ENCODE measurements at regions not wholly inside any gene's neighbourhood (a gene's known extent, or its start where the extent isn't known, plus 50 kb on each side); places are given as distances from the start of the nearest gene placed in this dataset.

GRCh38 chr16:54605536-54606066 lies 319.0 kb upstream of the IRX3 start:
- DNase-seq, result no peak

DNA sequence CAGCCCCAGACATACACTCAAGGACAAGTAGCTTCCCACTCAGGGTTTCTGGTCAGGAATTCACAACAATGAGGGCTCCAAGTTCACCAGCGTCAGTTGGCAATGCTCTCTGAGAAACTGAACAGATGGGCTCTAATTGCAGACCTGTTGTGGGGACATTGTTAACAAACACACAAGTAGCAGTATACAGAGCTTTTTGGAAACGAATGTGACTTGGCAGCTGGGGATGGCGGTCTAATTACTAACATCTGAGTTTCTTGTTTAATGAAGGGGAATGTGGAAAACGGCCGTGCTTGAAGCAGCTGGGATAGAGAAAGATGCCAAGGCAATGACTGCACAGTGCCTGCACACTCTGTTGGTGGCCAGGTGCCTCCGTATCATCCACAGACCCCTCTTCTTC lies 316.1 kb upstream of the IRX3 start:
- DNase-seq, result no peak

DNA sequence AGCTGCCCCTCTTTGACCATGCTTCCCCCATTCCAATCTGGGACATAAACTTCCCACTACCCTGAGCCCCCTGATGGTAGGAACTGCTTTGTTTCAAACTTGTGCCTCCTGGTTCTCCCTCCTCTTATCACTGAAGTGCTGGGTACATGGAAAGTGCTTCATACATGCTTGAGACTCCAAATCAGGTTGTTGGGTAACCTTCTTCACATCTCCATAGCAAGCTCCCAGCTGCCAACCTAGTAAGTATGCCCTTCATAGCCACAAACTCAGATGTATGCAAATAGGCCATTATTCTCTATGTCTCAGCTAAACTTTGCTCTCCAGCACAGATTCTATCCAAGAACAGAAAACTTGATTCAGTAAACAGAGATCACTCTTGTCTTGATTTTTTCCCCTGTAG lies 310.6 kb upstream of the IRX3 start:
- no peak for DNase-seq

DNA sequence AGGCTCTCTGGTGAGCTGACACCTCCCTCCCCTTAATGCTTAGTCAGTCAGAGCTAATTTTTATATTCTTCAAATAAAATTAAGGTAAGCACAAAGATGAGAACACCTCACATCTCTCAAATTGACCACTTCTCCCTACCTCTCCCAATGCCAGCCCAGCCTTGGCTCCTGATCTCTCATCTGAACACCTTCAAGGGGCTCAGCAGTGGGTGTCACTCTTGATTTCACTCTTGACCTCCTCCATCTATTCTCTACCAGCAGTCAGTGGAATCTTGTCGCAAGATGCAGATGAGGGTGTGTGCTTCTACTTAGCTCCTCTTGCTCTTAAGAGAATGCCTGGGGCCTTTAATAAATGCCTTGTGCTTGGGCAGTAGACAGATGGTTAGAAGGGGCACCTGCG lies 309.0 kb upstream of the IRX3 start:
- no peak for DNase-seq

- no peak for DNase-seq
These were observed 308.2 kb upstream of the IRX3 start for GRCh38 chr16:54594601-54595391.

DNA sequence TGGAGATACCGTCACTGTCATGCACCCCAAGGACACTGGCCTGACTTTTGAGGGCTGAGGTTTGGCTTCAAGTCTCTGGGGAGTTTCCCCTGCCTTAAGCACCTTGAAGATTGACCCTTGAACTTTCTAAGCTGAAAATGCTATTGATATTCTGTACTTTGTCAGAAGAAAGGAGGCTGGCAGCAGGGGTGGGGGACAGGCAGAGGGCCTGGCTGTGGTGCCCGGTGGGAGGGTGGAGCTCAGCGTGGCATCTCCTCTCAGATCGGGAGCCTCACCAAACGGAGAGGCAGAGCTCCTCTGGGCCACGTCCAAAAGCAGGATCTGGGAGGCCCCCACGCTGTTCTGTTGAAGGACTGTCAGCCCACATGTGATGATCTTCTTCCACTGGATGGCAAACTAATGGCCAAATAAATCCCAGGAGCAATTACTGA lies 305.2 kb upstream of the IRX3 start:
- DNase-seq, result no peak

DNA sequence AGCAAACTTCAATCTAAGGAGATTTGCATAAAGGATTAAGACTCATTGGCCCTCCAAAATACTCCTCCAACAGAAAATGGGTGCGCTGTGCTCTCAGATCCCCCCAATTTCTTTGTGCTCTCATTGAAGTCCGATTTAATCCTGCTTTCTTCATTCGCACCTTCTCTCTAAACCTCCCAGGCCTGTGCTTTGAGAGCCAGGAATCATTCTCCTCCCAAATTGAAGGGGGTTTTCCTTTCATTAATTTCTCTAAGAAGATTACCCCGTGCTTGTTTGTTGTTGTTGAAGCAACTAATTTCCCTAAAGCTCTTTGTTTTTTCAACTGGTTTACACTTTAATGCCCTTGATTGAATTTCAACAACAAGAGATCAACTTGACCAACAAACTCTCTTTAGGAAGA lies 304.2 kb upstream of the IRX3 start:
- DNase-seq, result no peak

GRCh38 chr16:54589326-54589725 lies 302.7 kb upstream of the IRX3 start:
- no peak for DNase-seq

- no peak for DNase-seq
These were observed 301.4 kb upstream of the IRX3 start for GRCh38 chr16:54588026-54588425.

DNA sequence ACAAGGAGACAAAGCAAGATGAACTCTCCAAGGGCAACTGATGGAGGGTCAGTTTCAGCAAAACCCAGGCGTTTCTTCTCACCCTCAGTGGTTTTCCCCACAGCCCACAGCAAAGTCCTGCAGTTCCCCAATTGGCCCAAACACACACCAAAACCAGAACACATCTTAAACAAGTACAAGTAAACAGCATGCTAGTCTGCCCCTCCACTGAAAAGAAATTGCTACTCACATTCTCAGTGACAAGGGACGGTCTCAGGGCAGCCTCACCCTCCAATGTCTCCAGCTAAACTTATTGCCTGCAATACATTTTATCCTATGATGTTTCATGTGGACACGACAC lies 300.6 kb upstream of the IRX3 start:
- no peak for DNase-seq

- DNase-seq, result no peak
These were observed 300.0 kb upstream of the IRX3 start for GRCh38 chr16:54586474-54587175.

DNA sequence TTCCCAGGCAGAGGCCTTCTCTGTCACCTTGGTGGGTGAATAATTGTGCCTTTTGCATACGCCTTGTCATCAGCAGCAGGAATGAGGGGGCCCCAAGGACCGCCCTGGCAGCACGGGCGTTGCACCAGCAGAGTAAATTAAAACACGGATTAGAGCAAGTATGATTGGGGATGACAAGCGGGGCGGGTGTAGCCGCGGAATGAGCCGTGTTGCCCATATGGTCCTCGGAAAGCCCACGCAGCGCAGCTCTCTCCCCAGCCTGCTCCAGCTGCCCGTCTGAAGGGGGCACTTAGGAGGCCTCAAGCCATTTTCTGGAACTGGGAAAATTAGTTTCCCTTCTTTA lies 299.4 kb upstream of the IRX3 start:
- DNase-seq, result no peak

DNA sequence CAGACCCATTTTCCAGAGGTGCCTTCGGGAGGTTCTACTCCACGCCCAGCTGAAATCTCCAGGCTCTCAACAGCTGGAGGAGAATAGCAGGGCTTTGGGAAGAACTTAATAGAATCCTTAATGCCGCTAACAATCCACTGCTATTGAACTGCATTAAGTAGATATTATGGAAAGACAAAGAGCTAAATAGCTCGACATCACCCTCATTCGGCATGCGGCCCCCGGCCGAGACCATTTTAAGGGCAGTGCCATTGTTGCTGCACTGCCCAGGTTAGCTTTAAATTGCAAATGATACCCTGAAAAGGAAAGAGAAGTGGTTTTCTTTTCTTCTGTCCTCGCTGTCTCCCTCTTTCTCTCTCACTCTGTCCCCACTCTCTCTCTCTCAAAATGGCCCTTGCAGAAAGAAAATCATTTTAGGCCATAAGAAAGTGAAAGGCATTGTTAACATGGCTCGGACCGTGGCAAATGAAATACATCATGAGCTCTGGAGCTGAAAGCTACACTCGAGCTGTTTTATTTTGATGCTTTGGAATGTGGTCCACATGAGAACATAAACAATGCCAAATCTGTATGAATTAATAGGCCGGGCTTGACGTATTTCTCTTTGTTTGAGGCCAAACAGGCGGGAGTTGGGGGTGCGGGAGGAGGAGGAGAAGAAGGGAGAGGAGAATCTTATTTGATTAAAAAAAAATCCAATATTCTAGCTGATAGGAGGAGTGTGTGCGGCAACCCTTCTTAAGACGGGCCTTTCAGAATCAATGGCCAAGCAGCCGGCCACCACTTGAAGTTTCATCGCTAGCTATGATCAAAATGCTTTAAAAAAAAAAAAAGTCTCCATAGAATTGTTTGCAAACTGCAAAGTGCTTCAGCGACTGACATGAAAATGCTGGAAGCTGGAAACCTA lies 298.8 kb upstream of the IRX3 start:
- DNase-seq, result no peak

- no peak for DNase-seq
These were observed 297.5 kb upstream of the IRX3 start for GRCh38 chr16:54584121-54584520.

DNA sequence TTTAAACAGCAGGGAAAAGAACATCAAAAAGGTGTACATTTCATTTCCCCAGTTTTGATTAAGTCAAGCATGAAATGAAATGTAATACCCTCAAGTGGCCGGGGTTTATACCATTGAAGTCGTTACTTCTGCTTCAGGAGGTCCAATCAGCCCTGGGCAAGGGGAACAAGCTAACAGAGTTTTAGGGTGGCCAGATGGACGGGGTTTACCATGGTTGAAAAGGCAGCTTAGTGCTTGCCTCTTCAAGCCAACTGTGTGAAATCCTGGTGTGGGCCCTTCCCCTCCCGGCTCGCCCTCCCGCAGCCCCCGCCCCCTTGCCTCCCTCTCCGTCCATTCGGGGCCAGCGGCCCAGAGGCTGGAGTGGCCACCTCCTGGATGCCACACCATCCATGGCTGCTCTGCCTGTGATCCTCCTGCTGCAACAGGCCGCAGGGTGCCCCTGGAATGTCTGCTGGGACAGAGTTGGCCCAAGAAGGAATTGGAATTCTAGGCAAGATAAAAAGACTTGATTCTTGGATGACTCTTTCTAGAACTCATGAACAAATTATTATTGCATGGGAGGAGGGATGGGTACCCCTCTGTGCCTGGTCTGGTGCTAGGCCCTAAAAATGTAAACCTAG lies 296.2 kb upstream of the IRX3 start:
- DNase-seq, result no peak

DNA sequence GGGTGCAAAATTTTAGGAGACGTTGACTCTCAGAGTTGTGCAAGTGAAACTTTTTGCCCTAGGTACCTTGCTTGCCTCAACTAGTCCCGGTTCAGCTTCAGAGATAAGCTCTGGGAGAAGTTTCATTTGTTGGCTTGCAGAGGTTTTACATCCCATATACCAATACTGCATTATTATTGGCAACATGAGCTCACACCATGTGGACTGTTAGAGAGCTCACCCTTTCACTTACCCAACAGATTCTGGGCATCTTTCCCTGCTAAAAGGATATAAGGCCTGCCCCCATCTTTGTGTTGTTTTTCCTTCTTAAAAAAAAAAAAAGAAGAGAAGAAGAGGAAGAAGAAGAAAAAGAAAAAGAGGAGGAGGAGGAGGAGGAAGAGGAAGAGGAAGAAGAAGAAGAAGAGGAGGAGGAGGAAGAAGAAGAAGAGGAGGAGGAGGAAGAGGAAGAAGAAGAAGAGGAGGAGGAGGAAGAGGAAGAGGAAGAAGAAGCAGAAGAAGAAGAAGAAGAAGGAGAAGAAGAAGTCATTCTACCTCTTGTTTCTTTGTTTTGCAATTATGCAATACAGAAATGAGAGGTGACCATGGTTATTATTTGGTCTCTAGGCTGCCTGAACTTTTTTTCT lies 292.6 kb upstream of the IRX3 start:
- no peak for DNase-seq

DNA sequence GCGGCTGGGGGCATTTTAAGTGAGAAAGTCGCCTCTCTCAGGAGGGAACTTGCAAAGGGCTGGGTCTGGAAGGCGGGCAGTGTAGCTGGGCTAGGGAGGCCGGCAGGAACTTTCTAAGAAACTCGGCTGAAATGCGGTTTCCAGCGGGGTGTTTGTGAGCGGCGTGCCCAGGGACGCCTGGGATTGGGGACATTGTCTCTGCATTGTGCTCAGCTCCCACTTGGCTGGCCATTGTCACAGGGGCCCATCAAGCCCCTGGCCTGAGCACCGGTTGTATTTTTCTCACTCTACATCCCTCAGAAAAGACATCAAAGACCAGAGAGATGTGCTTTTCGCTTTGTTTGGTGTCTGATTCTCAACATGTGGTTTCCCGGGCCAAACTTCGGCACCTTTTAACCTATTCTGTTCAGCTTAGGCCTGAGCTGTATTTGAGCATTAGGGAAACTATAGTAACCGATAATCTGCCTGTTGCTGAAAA lies 291.1 kb upstream of the IRX3 start:
- DNase-seq, result no peak

DNA sequence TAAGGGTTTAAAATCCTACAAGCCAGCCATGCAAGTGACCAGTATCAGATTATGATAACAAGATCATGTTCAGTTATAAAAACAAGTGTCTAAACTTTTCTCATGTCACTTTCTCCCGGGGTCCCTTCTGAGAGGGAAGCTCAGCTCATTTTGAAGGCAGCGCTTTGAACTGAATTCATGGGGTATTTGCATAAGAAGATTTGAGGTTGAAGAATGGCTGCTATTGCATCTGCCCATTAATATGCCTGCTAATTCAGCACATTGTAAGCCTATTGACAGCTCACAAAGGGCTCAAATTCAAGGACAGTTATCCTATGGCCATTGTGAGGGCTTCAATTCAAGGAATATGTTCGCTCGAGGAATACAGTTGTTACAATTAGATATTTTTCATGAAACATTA lies 290.2 kb upstream of the IRX3 start:
- DNase-seq, result no peak

- no peak for DNase-seq
These were observed 282.6 kb upstream of the IRX3 start for GRCh38 chr16:54568906-54569807.

GRCh38 chr16:54564841-54565240 lies 278.3 kb upstream of the IRX3 start:
- no peak for DNase-seq

GRCh38 chr16:54554581-54554980 lies 268.0 kb upstream of the IRX3 start:
- DNase-seq, result no peak

Measured in stimulated activated CD4-positive, alpha-beta T cell treated with anti-CD3 and anti-CD28 coated beads, Interleukin-15, amount 100 ng/mL, for 24 hours (primary cell).